Caco-2 (cell line): ENCODE measurements at regions not wholly inside any gene's neighbourhood (a gene's known extent, or its start where the extent isn't known, plus 50 kb on each side); places are given as distances from the start of the nearest gene placed in this dataset.

Experiments used
- BruUV-seq: library from RNA; stranded (reverse); fragments of 400-500 nt; replicated peaks from 2 replicates; lab custom pipeline; 2021; lab: Mats Ljungman, UMichigan
- CTCF ChIA-PET: fragments of 300-600 bp; sonication (Branson Sonifier 250); formaldehyde crosslinking; loops from one replicate; lab custom pipeline; 2022; ENCODE audit warnings: antibody characterized with exemption; lab: Charles Lee
- POLR2A ChIA-PET: fragments of 300-600 bp; sonication (Branson Sonifier 250); formaldehyde crosslinking; loops from one replicate; lab custom pipeline; 2022; ENCODE audit warnings: antibody characterized with exemption; lab: Charles Lee
- DNase-seq, 2 experiments: peaks; one replicate each; pipeline versions ENCODE4 v3.0.0 to v3.0.0-alpha.2; 2020 to 2022
- H3K27me3 ChIP-seq: replicated peaks from 2 replicates; pipeline ENCODE4 v1.6.0; 2011; ENCODE audit warnings: low read length; ENCODE audit not compliant: control insufficient read depth, insufficient read depth
- H3K36me3 ChIP-seq: 2 replicates; pipeline ENCODE4 v1.5.1; 2011; ENCODE audit warnings: low read length; ENCODE audit not compliant: control insufficient read depth, insufficient read depth
- H3K4me1 ChIP-seq: fragments of 250-450 bp; sonication (Bioruptor Pico); 2 replicates; pipeline ENCODE4 v1.5.1; 2020; ENCODE audit warnings: mild to moderate bottlenecking
- H3K4me3 ChIP-seq: 2 replicates; pipeline ENCODE4 v1.5.1; 2011; ENCODE audit warnings: low read depth, mild to moderate bottlenecking, control low read depth, low read length
- H3K9me3 ChIP-seq: fragments of 250-450 bp; sonication (Bioruptor Pico); 2 replicates; pipeline ENCODE4 v1.5.1; 2020; ENCODE audit warnings: mild to moderate bottlenecking, moderate library complexity
- H3K27ac Mint-ChIP-seq: one replicate; pipeline ENCODE4 v1.8.0; 2022; ENCODE audit warnings: mixed read lengths; ENCODE audit not compliant: unreplicated experiment
- H3K27me3 Mint-ChIP-seq: one replicate; pipeline ENCODE4 v1.8.0; 2022; ENCODE audit warnings: mixed read lengths; ENCODE audit not compliant: insufficient read depth, unreplicated experiment
- H3K36me3 Mint-ChIP-seq: one replicate; pipeline ENCODE4 v1.8.0; 2022; ENCODE audit warnings: mild to moderate bottlenecking, mixed read lengths; ENCODE audit not compliant: insufficient read depth, unreplicated experiment
- H3K4me1 Mint-ChIP-seq: one replicate; pipeline ENCODE4 v1.8.0; 2022; ENCODE audit warnings: low read depth, mixed read lengths; ENCODE audit not compliant: unreplicated experiment
- H3K4me3 Mint-ChIP-seq: one replicate; pipeline ENCODE4 v1.8.0; 2022; ENCODE audit warnings: mild to moderate bottlenecking, moderate library complexity, mixed read lengths; ENCODE audit not compliant: unreplicated experiment
- H3K9me3 Mint-ChIP-seq: one replicate; pipeline ENCODE4 v1.8.0; 2022; ENCODE audit warnings: mixed read lengths; ENCODE audit not compliant: unreplicated experiment
- intact Hi-C: fragments of 100-400 bp; cut with micrococcal nuclease; formaldehyde crosslinking; loops from one replicate; pipeline ENCODE4 v1.10.0; 2022; ENCODE audit not compliant: unreplicated experiment
- TF ChIP-seq, protein P1 (sequence below), 2 experiments: fragments of 200-600 bp in 1 of 2; IDR thresholded peaks; 1 replicate in 1 of 2; 2 replicates in 1 of 2; pipeline versions ENCODE4 v1.5.1 to v1.8.0; 2011 to 2022; ENCODE audit warnings: antibody characterized with exemption in 1 of 2, control low read depth in 1 of 2, inconsistent platforms in 1 of 2, low read depth in 1 of 2, low read length in 1 of 2, mild to moderate bottlenecking in 1 of 2, moderate library complexity in 1 of 2; ENCODE audit not compliant: insufficient read depth in 1 of 2, severe bottlenecking in 1 of 2, unreplicated experiment in 1 of 2

DNA sequence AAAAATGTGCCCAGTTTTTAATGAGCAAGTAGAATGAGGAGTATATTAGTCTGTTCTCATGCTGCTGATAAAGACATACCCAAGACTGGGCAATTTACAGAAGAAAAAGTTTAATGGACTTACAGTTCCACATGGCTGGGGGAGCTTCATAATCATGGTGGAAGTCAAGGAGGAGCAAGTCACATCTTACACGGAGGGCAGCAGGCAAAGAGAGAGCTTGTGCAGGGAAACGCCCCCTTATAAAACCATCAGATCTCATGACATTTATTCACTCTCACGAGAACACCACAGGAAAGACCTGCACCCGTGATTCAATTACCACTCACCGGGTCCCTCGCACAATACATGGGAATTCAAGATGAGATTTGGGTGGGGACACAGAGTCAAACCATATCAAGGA is 111.7 kb upstream of the CNTN6 start:
- H3K4me3 Mint-ChIP-seq, result no peak overlapping the region
- no peaks in the 10 kb centered on the region for H3K4me1 ChIP-seq
- intact Hi-C loops, result no loop called here
- H3K27me3 Mint-ChIP-seq, result no peaks in the 10 kb centered on the region
- ChIA-PET CTCF (interaction anchor here (0.6 kb wide), 1 partner anchor 1009 kb away, joined by 5 read pairs; no protein-coding TSS in a partner anchor), POLR2A (no interaction called here)
- H3K4me3 ChIP-seq, result no peak overlapping the region
- H3K9me3 ChIP-seq, result no peaks in the 10 kb centered on the region
- TF ChIP-seq, protein P1, sequence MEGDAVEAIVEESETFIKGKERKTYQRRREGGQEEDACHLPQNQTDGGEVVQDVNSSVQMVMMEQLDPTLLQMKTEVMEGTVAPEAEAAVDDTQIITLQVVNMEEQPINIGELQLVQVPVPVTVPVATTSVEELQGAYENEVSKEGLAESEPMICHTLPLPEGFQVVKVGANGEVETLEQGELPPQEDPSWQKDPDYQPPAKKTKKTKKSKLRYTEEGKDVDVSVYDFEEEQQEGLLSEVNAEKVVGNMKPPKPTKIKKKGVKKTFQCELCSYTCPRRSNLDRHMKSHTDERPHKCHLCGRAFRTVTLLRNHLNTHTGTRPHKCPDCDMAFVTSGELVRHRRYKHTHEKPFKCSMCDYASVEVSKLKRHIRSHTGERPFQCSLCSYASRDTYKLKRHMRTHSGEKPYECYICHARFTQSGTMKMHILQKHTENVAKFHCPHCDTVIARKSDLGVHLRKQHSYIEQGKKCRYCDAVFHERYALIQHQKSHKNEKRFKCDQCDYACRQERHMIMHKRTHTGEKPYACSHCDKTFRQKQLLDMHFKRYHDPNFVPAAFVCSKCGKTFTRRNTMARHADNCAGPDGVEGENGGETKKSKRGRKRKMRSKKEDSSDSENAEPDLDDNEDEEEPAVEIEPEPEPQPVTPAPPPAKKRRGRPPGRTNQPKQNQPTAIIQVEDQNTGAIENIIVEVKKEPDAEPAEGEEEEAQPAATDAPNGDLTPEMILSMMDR (IDR thresholded peaks at IDR 0.05; ENCODE audit: insufficient read depth in 1 of 2, low read depth in 1 of 2, low read length in 1 of 2, severe bottlenecking in 1 of 2, unreplicated experiment in 1 of 2), result no peak
- no peaks in the 10 kb centered on the region for H3K36me3 ChIP-seq
- DNase-seq, result no peak
- H3K36me3 Mint-ChIP-seq, result no peaks in the 10 kb centered on the region
- no TSS peak for BruUV-seq
- H3K9me3 Mint-ChIP-seq, result peaks cover 20% of the 10 kb centered on the region
- H3K4me1 Mint-ChIP-seq, result no peaks in the 10 kb centered on the region
- no peak overlapping the region for H3K27ac Mint-ChIP-seq
- no peaks in the 10 kb centered on the region for H3K27me3 ChIP-seq

DNA sequence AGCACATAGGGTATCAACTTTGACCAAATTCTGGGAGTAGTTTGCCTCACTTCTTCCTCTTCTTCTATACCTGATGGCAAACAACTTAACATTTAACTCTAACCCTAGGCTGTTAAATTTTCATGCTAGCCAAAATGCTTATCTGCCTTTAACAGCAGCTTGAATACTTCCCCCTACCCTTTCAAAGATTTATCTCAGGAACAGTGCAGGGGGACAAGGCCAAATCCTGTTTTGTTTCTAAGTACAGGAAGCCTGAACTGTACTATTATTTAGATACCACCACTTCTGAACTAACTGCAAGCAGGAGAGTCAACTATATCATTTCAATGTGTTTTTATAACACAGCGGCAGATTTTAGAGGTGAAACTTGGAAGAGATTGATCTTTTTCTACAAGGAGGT is 104.0 kb upstream of the CNTN6 start:
- no peak overlapping the region for H3K4me3 Mint-ChIP-seq
- peaks cover 10% of the 10 kb centered on the region for H3K9me3 Mint-ChIP-seq
- no peaks in the 10 kb centered on the region for H3K36me3 Mint-ChIP-seq
- no TSS peak for BruUV-seq
- DNase-seq, result no peak
- H3K4me3 ChIP-seq, result no peak overlapping the region
- no peaks in the 10 kb centered on the region for H3K4me1 ChIP-seq
- ChIA-PET POLR2A (no interaction called here), CTCF (no interaction called here)
- no peaks in the 10 kb centered on the region for H3K9me3 ChIP-seq
- no peaks in the 10 kb centered on the region for H3K36me3 ChIP-seq
- no peak overlapping the region for H3K27ac Mint-ChIP-seq
- H3K27me3 ChIP-seq, result no peaks in the 10 kb centered on the region
- TF ChIP-seq, protein P1 (IDR thresholded peaks at IDR 0.05; ENCODE audit: insufficient read depth in 1 of 2, low read depth in 1 of 2, low read length in 1 of 2, severe bottlenecking in 1 of 2, unreplicated experiment in 1 of 2), result no peak
- H3K4me1 Mint-ChIP-seq, result no peaks in the 10 kb centered on the region
- intact Hi-C loops, result no loop called here
- H3K27me3 Mint-ChIP-seq, result no peaks in the 10 kb centered on the region

DNA sequence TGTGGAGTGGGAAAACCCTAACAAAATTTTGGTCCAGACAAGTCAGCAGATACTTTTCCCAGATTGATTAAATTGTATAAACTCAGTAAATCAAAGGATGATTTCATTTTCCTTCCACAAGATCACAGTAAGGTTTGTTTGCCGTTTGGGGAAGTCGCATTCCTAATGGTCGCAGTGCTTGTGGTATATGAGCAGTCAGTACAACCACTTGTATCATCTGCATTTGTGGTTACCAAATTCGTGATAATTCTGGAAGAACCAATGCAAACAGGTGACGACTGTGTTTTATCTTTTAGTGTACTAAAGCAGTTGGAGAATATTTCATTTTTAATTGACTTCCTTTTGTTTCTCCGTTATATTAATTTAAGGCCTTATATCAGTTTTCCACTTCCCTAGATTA is 100.0 kb upstream of the CNTN6 start:
- H3K4me1 Mint-ChIP-seq, result no peaks in the 10 kb centered on the region
- no peak overlapping the region for H3K4me3 Mint-ChIP-seq
- intact Hi-C loops, result no loop called here
- H3K4me3 ChIP-seq, result no peak overlapping the region
- TF ChIP-seq, protein P1 (IDR thresholded peaks at IDR 0.05; ENCODE audit: insufficient read depth in 1 of 2, low read depth in 1 of 2, low read length in 1 of 2, severe bottlenecking in 1 of 2, unreplicated experiment in 1 of 2), result no peak
- H3K36me3 ChIP-seq, result no peaks in the 10 kb centered on the region
- POLR2A ChIA-PET, result no interaction called here
- no peaks in the 10 kb centered on the region for H3K27me3 Mint-ChIP-seq
- CTCF ChIA-PET, result no interaction called here
- BruUV-seq, result no TSS peak
- H3K27me3 ChIP-seq, result no peaks in the 10 kb centered on the region
- no peaks in the 10 kb centered on the region for H3K4me1 ChIP-seq
- DNase-seq, result no peak
- no peaks in the 10 kb centered on the region for H3K9me3 ChIP-seq
- no peaks in the 10 kb centered on the region for H3K36me3 Mint-ChIP-seq
- H3K27ac Mint-ChIP-seq, result no peak overlapping the region
- H3K9me3 Mint-ChIP-seq, result peaks cover 10% of the 10 kb centered on the region
